AG04450 (cell line): ENCODE measurements at regions not wholly inside any gene's neighbourhood (a gene's known extent, or its start where the extent isn't known, plus 50 kb on each side); places are given as distances from the start of the nearest gene placed in this dataset.

ENCODE experiments used
- CTCF ChIA-PET: fragments of 300-600, 350-600 bp; formaldehyde crosslinking; extraction: SDS; loops from one replicate; lab custom pipeline; 2022; ENCODE audit warnings: antibody characterized with exemption, inconsistent platforms; lab: Charles Lee
- POLR2A ChIA-PET: fragments of 350-600 bp; formaldehyde crosslinking; extraction: SDS; loops from one replicate; lab custom pipeline; 2021; ENCODE audit warnings: antibody characterized with exemption, inconsistent platforms; lab: Yijun Ruan, JAX
- DNase-seq: peaks from one replicate; pipeline ENCODE4 v3.0.0-alpha.2; 2011; ENCODE audit warnings: low read depth, low spot score
- H3K27ac ChIP-seq: one replicate; pipeline ENCODE4 v1.5.1; 2012; ENCODE audit warnings: low read depth, low read length, control low read depth
- H3K27me3 ChIP-seq: one replicate; pipeline ENCODE4 v1.6.0; 2012; ENCODE audit warnings: low read length; ENCODE audit not compliant: control insufficient read depth, insufficient read depth
- H3K4me3 ChIP-seq: 2 replicates; pipeline ENCODE4 v1.5.1; 2011; ENCODE audit warnings: mild to moderate bottlenecking, low read depth, low read length, control low read depth
- H3K9me3 ChIP-seq: 2 replicates; pipeline ENCODE4 v1.5.1; 2012; ENCODE audit warnings: low read length; ENCODE audit not compliant: control insufficient read depth, insufficient read depth
- CTCF ChIP-seq: IDR thresholded peaks from 2 replicates; pipeline ENCODE4 v1.5.1; 2011; ENCODE audit warnings: low read depth, low read length, control low read depth, inconsistent platforms

GRCh38 chr7:118054529-118054928 is 129.4 kb upstream of the LSM8 start:
- Histone ChIP-seq H3K4me3 (no peak overlapping the region), H3K9me3 (no peaks in the 10 kb centered on the region), H3K27ac (no peak overlapping the region), H3K27me3 (no peaks in the 10 kb centered on the region)
- POLR2A ChIA-PET: no interaction called here
- TF ChIP-seq CTCF: no peak
- CTCF ChIA-PET: no interaction called here
- no peak for DNase-seq

GRCh38 chr7:118055647-118056046 is 128.3 kb upstream of the LSM8 start:
- ChIA-PET CTCF (no interaction called here), POLR2A (no interaction called here)
- no peak for DNase-seq
- no peak for TF ChIP-seq CTCF
- Histone ChIP-seq H3K9me3 (no peaks in the 10 kb centered on the region), H3K27ac (no peak overlapping the region), H3K4me3 (no peak overlapping the region), H3K27me3 (no peaks in the 10 kb centered on the region)

- no peak overlapping the region for H3K27ac ChIP-seq
- H3K4me3 ChIP-seq: no peak overlapping the region
- CTCF ChIA-PET: no interaction called here
- no peaks in the 10 kb centered on the region for H3K9me3 ChIP-seq
- POLR2A ChIA-PET: no interaction called here
- no peak for DNase-seq
- no peaks in the 10 kb centered on the region for H3K27me3 ChIP-seq
- TF ChIP-seq CTCF: no peak
Observed at GRCh38 chr7:118057404-118057803, 126.6 kb upstream of the LSM8 start.

GRCh38 chr7:118059209-118059608 is 124.8 kb upstream of the LSM8 start:
- Histone ChIP-seq H3K27me3 (no peaks in the 10 kb centered on the region), H3K4me3 (no peak overlapping the region), H3K27ac (no peak overlapping the region), H3K9me3 (no peaks in the 10 kb centered on the region)
- POLR2A ChIA-PET: no interaction called here
- no peak for DNase-seq
- CTCF ChIA-PET: no interaction called here
- no peak for TF ChIP-seq CTCF

- H3K27me3 ChIP-seq: no peaks in the 10 kb centered on the region
- H3K27ac ChIP-seq: no peak overlapping the region
- H3K9me3 ChIP-seq: no peaks in the 10 kb centered on the region
- H3K4me3 ChIP-seq: no peak overlapping the region
- POLR2A ChIA-PET: no interaction called here
- CTCF ChIA-PET: no interaction called here
- TF ChIP-seq CTCF: no peak
- no peak for DNase-seq
Observed at GRCh38 chr7:118060692-118061091, 123.3 kb upstream of the LSM8 start.
